ENCODE measurements at regions not wholly inside any gene's neighbourhood (a gene's known extent, or its start where the extent isn't known, plus 50 kb on each side); places are given as distances from the start of the nearest gene placed in this dataset.

DNA sequence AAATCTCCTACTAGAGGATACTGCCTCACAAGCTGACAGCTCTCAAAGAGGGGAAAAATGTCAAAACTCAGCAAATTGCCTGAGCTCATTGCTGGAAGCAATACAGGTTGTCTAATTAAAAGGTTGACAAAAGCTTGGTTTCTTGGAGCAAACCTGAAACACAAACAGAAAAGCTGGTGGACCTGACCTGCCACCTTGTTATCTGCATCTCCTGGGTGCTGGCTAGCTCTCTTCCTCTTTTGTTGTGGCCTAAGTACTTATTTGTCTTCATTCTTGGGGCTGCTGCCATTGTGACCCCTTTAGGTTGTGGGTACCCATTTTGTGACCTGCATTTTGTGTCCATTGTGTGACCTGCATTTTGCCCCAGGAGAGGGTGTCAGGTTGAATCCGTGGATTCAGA, 184.5 kb downstream of the KIT start:
- Histone ChIP-seq H4K20me1 (ENCODE audit: insufficient read depth) (no peaks in the 10 kb centered on the region), H3K4me3 (no peak overlapping the region), H3K9me3 (ENCODE audit: insufficient read depth, low read depth) (no peaks in the 10 kb centered on the region), H3K79me2 (ENCODE audit: low read depth) (no peaks in the 10 kb centered on the region), H3K4me1 (replicated peaks; ENCODE audit: insufficient read depth) (no peaks in the 10 kb centered on the region), H3K9me2 (ENCODE audit: insufficient read depth) (no peaks in the 10 kb centered on the region), H3K27ac (no peak overlapping the region), H2AFZ (no peak overlapping the region), H3K4me2 (no peak overlapping the region), H3F3A (ENCODE audit: insufficient read depth, low read depth) (no peaks in the 10 kb centered on the region), H3K27me3 (ENCODE audit: insufficient read depth, low read depth) (no peaks in the 10 kb centered on the region), H3K36me3 (ENCODE audit: low read depth) (no peaks in the 10 kb centered on the region)
- TF ChIP-seq, protein P1, sequence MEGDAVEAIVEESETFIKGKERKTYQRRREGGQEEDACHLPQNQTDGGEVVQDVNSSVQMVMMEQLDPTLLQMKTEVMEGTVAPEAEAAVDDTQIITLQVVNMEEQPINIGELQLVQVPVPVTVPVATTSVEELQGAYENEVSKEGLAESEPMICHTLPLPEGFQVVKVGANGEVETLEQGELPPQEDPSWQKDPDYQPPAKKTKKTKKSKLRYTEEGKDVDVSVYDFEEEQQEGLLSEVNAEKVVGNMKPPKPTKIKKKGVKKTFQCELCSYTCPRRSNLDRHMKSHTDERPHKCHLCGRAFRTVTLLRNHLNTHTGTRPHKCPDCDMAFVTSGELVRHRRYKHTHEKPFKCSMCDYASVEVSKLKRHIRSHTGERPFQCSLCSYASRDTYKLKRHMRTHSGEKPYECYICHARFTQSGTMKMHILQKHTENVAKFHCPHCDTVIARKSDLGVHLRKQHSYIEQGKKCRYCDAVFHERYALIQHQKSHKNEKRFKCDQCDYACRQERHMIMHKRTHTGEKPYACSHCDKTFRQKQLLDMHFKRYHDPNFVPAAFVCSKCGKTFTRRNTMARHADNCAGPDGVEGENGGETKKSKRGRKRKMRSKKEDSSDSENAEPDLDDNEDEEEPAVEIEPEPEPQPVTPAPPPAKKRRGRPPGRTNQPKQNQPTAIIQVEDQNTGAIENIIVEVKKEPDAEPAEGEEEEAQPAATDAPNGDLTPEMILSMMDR (conservative IDR thresholded peaks at IDR 0.05) = no peak
- no peak for TF ChIP-seq EZH2 (IDR thresholded peaks at IDR 0.05; ENCODE audit: low read depth)
- intact Hi-C loops (cut with micrococcal nuclease; ENCODE audit: unreplicated experiment) = no loop called here
- CTCF ChIA-PET = no interaction called here
- BruUV-seq (replicated peaks) = no TSS peak
- POLR2A ChIA-PET (ENCODE audit: unreplicated experiment) = no interaction called here
- no peak for DNase-seq

DNA sequence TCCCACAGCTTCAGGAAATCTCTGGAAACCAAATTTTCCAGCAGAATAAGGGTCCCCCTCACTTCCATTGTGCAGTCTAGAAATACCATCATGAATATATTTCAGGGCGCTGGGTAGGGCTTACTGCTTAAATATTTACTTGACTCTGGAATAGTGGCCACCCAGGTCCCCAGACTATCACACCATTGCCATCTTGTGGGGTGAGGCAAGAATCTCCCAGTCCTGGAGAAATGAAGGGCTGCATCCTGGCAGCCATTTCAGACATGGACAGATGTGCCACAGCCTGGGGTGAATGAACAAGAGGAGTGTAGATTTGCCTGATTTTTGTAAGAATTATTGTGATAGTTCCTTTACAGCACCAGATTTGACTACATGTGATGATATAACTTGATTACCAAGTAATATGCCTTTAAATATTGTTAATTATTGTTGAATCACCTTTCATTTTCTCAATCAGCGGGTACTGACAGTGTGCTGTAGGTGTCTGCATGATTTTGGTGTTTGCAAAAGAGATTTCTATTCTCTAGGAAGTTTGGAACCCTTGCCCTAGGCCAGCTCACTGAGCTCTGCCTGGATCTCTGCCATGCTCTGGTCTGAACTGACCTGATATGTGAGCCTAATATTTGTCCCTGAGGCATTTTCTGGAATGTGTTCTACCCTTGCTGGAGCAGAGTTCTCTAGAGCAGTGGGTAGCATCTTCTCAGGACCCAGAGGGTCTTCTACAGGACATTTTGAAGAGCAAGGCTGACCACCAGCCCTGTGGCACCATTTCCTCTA, 183.4 kb downstream of the KIT start:
- ChIA-PET POLR2A (ENCODE audit: unreplicated experiment) (no interaction called here), CTCF (no interaction called here)
- no peaks in the 10 kb centered on the region for H3K27me3 ChIP-seq (ENCODE audit: insufficient read depth, low read depth)

DNA sequence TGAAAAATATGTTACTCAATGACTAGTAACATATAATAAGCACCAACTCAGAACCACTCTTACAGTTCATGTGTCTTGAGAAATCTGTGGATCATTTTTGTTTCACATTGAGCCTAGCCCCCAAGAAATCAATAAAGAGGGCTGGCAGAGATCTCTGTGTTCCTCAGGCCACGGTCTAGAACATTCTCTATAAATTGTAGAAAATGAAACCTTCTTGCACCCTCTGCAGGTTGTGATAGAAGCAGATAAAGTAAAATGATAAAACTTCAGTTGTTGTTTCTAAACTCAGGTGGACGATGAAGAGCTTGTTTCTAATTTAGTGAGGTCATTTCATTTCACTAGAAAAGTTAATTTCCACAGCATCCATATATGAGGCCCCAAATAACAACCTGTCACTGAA, 182.7 kb downstream of the KIT start:
- Histone ChIP-seq H3K79me2 (ENCODE audit: low read depth) (no peaks in the 10 kb centered on the region), H3K4me1 (replicated peaks; ENCODE audit: insufficient read depth) (no peaks in the 10 kb centered on the region), H4K20me1 (ENCODE audit: insufficient read depth) (no peaks in the 10 kb centered on the region), H3K36me3 (ENCODE audit: low read depth) (no peaks in the 10 kb centered on the region), H3K27me3 (ENCODE audit: insufficient read depth, low read depth) (no peaks in the 10 kb centered on the region), H3K4me2 (no peak overlapping the region), H3F3A (ENCODE audit: insufficient read depth, low read depth) (no peaks in the 10 kb centered on the region), H3K27ac (no peak overlapping the region), H3K9me3 (ENCODE audit: insufficient read depth, low read depth) (no peaks in the 10 kb centered on the region), H3K4me3 (no peak overlapping the region), H2AFZ (no peak overlapping the region), H3K9me2 (ENCODE audit: insufficient read depth) (no peaks in the 10 kb centered on the region)
- DNase-seq = no peak
- ChIA-PET CTCF (no interaction called here), POLR2A (ENCODE audit: unreplicated experiment) (no interaction called here)
- intact Hi-C loops (cut with micrococcal nuclease; ENCODE audit: unreplicated experiment) = no loop called here
- TF ChIP-seq, protein P1 (conservative IDR thresholded peaks at IDR 0.05) = no peak
- TF ChIP-seq EZH2 (IDR thresholded peaks at IDR 0.05; ENCODE audit: low read depth) = no peak
- no TSS peak for BruUV-seq (replicated peaks)

More for the DNA sequence above, 183.4 kb downstream of the KIT start:
- H3K9me2 ChIP-seq (ENCODE audit: insufficient read depth) = no peaks in the 10 kb centered on the region
- no peaks in the 10 kb centered on the region for H3K9me3 ChIP-seq (ENCODE audit: insufficient read depth, low read depth)
- H3K36me3 ChIP-seq (ENCODE audit: low read depth) = no peaks in the 10 kb centered on the region
- no peak for DNase-seq
- no peak overlapping the region for H2AFZ ChIP-seq
- H4K20me1 ChIP-seq (ENCODE audit: insufficient read depth) = no peaks in the 10 kb centered on the region
- intact Hi-C loops (cut with micrococcal nuclease; ENCODE audit: unreplicated experiment) = no loop called here
- H3K4me2 ChIP-seq = no peak overlapping the region
- H3K4me1 ChIP-seq (replicated peaks; ENCODE audit: insufficient read depth) = no peaks in the 10 kb centered on the region
- H3F3A ChIP-seq (ENCODE audit: insufficient read depth, low read depth) = no peaks in the 10 kb centered on the region
- no peak overlapping the region for H3K27ac ChIP-seq
- no peak overlapping the region for H3K4me3 ChIP-seq
- BruUV-seq (replicated peaks) = no TSS peak
- no peaks in the 10 kb centered on the region for H3K79me2 ChIP-seq (ENCODE audit: low read depth)
- TF ChIP-seq, protein P1 (conservative IDR thresholded peaks at IDR 0.05) = no peak
- no peak for TF ChIP-seq EZH2 (IDR thresholded peaks at IDR 0.05; ENCODE audit: low read depth)

All from PC-9 (cell line).